GM18870 (cell line): ENCODE measurements at regions not wholly inside any gene's neighbourhood (a gene's known extent, or its start where the extent isn't known, plus 50 kb on each side); places are given as distances from the start of the nearest gene placed in this dataset.
"Not testable (repeated sequence)": the region's sequence is repeated elsewhere in the genome, so short reads cannot be mapped to it uniquely, and the experiment has no call there.

Source experiments
- ATAC-seq: cut with Tn5 transposase; IDR thresholded peaks from one replicate; pipeline ENCODE4 v1.9.1; 2021; ENCODE audit warnings: moderate library complexity; ENCODE audit not compliant: unreplicated experiment

DNA sequence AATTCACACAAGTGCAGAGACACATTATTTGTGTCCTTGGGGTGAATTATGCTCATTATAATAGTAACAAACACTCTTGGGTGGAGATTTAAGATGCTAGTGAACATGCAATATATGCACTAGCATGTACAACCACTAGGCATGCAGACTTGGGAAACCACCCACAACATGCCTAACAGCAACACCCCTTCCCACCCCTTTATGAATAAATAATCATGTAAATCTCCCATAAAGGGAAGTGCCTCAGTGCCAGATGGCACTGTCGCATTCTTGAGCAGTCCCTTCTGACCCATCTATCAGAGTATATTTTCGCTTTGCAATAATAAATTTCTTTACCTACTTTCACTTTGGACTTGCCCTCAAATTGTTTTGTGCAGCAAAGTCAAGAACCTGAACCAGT lies 1362.2 kb downstream of the OLFM4 start:
- no peak for ATAC-seq

DNA sequence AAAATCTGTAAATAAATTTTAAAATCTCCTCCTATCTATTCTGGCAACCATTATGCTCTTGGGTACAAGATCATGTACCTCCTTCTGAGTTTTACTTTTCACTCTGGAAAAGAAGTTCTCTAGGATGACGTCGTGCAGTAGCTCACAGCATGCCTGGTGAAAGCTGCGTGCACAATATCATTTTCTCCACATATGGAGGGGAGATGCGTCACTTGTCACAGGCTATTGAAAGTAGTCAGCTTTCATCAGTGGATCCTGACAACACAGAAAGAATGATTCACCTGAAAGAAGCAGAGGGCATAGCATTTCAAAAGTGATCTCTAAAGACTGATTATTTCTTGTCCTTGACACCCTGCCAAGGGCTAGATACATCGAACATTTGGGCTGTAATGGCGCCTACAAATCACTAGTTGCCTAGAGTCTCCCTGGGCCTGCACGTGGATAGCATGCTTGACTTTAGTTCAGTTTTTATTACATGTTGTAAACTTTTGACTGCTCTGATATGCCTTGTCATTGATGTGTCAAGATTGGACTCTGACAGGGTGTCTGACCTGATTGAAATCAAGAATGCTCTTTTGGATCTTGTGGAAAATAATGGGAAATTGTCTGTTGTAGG lies 1365.6 kb downstream of the OLFM4 start:
- no peak for ATAC-seq

GRCh38 chr13:54394908-54395307 lies 1366.3 kb downstream of the OLFM4 start:
- ATAC-seq, result no peak

DNA sequence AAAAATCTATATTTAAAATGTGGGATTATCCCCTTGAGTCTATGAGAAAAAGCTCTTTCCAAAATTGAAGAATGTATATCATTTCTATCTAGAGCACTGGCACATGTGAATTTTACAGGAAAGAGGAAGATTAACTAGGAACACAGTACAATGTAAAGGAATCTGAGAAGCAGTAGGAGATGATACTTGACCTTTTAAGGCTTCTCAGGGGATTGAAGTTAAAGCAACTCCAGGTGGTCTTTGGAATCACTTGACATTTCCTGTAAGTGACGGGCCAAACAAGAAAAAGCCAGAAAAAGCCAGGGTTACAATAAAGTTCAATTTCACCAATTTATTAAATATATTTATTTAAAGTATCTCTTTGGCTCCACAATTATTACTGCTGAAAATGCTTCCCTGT lies 1373.9 kb downstream of the OLFM4 start:
- no peak for ATAC-seq

DNA sequence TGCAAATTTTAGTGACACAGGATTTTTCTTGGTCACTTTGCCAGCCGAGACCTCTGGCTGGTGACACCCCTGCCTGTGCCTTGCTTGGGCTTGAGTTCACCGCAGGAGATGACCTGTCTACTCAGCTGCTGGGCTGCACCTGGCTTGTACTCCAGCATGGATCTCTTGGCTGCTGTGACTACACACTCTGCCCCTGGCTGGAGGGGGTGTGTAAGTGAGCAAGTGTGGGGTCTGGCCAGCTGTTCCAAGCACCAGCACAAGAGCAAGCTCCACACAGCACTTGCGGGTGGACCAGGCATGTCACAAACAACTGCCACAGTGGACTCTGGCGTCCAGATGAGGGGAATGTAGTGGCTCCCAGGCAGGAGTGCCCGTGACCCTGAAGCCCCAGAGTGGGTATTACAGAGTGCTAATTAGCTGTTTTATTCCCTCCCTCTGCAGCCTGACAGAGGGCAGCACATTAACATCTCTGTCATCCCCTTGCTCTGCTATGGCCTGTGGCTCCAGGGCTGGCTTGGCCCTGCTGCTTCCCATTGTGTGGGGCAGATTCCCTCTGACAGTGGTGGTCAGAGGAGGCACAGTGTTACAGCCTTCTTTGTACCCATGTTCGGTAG lies 1387.2 kb downstream of the OLFM4 start:
- ATAC-seq, result no peak

- ATAC-seq, result not testable (repeated sequence)
These were observed 1394.3 kb downstream of the OLFM4 start for GRCh38 chr13:54422946-54423345.

DNA sequence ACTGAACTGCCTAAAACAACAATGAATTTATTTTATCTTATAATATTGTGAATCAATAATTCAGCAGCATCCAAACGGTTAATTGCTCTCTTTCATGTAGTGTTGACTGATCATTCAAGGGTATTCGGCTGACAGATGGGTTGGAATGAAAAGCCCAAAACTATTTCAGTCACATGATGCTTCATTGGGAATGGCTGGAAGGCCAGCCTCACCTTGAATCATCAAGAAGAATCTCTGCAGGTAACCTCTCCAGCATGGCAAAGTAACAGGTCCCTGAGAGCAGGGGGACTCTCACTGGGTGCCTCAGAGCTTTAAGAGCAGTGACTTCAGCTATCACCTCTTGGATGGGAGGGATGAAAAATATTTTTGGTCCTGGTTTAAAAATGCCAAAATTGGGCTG lies 1395.7 kb downstream of the OLFM4 start:
- no peak for ATAC-seq

GRCh38 chr13:54433493-54434206 lies 1405.0 kb downstream of the OLFM4 start:
- no peak for ATAC-seq

DNA sequence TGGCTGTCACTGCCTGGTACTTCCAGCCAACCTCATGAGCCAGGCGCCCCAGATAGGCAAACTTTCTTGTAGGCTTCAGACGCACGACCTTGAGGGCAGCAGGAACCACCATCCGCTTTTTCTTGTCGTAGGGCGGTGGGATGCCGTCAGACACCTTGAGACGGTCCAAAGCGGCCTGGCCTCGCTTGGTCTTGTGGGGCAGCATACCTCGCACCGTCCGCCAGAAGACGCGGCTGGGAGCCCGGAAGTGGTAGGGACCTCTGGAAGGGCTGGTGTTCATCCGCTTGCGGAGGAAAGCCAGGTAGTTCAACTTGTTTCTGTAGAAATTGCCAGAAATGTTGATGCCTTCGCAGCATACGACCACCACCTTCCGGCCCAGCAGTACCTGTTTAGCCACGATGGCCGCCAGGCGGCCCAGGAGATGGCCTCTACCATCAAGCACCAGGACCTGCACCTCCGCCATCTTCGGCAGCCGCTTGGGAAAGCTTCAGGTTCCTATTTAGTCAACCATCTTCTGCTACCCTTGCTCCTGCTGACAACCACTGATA lies 1412.3 kb downstream of the OLFM4 start:
- ATAC-seq, result not testable (repeated sequence)

GRCh38 chr13:54445453-54445852 lies 1416.8 kb downstream of the OLFM4 start:
- ATAC-seq, result no peak

- no peak for ATAC-seq
These were observed 1417.3 kb downstream of the OLFM4 start for GRCh38 chr13:54445865-54446264.

GRCh38 chr13:54449922-54450321 lies 1421.3 kb downstream of the OLFM4 start:
- ATAC-seq, result no peak

- no peak for ATAC-seq
These were observed 1455.6 kb downstream of the OLFM4 start for GRCh38 chr13:54484166-54484565.

GRCh38 chr13:54486421-54487166 lies 1458.0 kb downstream of the OLFM4 start:
- no peak for ATAC-seq

DNA sequence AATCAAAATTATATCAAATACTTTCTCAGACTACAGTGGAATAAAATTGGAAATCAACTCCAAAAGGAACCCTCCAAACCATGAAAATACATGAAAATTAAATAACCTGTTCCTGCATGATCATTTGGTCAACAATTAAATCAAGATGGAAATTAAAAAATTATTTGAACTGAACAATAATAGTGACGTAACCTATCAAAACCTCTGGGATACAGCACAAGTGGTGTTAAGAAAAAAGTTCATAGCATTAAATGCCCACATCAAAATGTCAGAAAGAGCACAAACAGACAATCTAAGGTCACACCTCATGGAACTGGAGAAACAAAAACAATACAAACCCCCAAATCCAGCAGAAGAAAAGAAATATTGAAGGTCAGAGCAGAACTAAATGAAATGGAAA lies 1460.7 kb downstream of the OLFM4 start:
- ATAC-seq, result no peak

GRCh38 chr13:54492995-54493394 lies 1464.4 kb downstream of the OLFM4 start:
- no peak for ATAC-seq

GRCh38 chr13:54511366-54511765 lies 1482.8 kb downstream of the OLFM4 start:
- ATAC-seq, result no peak

GRCh38 chr13:54513254-54513653 lies 1484.6 kb downstream of the OLFM4 start:
- no peak for ATAC-seq

DNA sequence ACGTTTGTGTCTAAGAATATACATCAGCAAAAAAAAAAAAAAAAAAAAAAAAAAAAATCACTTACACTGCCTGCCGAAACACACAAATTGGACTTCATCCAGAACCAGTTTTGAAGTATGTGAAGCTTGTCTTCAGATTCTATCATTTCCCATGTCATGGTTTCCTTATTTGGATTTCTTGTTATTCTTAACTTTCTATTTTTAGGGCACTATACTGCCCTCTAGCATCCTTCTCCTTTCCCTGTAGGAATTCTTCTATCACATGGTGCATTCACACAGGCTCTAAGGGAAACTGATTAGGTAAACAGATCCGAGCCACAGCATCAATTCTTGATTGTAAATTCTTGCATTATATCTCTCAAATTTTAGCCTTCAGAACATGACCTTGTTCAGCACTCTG lies 1507.5 kb downstream of the OLFM4 start:
- ATAC-seq, result no peak

GRCh38 chr13:54563286-54563685 lies 1534.7 kb downstream of the OLFM4 start:
- ATAC-seq, result no peak

DNA sequence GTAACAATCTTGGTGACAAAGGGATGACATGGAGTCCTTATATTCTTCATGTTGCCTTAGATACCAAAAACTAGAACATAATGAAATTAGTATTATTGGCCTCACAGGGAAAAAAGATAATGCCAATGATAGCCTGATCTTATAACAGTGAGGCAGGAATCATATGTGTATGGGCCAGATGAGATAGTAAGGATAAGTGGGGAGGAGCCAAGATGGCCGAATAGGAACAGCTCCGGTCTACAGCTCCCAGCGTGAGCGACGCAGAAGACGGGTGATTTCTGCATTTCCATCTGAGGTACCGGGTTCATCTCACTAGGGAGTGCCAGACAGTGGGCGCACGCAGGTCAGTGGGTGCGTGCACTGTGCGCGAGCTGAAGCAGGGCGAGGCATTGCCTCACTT lies 1543.4 kb downstream of the OLFM4 start:
- ATAC-seq, result not testable (repeated sequence)
